ENCODE measurements at regions not wholly inside any gene's neighbourhood (a gene's known extent, or its start where the extent isn't known, plus 50 kb on each side); places are given as distances from the start of the nearest gene placed in this dataset.

GRCh38 chr13:97106323-97106722, 112.0 kb upstream of the OXGR1 start:
- TF ChIP-seq TFCP2L1 (CRISPR knock-in tag; IDR thresholded peaks at IDR 0.05) (no peak), KDM1A (IDR thresholded peaks at IDR 0.05; ENCODE audit: low read depth) (no peak), EP300 (IDR thresholded peaks at IDR 0.05) (no peak), RFX5 (IDR thresholded peaks at IDR 0.05) (no peak), SREBF2 (IDR thresholded peaks at IDR 0.05) (no peak), USF2 (IDR thresholded peaks at IDR 0.05) (no peak), MYC (IDR thresholded peaks at IDR 0.05; ENCODE audit: borderline replicate concordance, low read length) (no peak), POLR2A (IDR thresholded peaks at IDR 0.05; ENCODE audit: low read length) (no peak), MAFK (IDR thresholded peaks at IDR 0.05; ENCODE audit: partially characterized antibody) (no peak)
- TF ChIP-seq, protein P1, sequence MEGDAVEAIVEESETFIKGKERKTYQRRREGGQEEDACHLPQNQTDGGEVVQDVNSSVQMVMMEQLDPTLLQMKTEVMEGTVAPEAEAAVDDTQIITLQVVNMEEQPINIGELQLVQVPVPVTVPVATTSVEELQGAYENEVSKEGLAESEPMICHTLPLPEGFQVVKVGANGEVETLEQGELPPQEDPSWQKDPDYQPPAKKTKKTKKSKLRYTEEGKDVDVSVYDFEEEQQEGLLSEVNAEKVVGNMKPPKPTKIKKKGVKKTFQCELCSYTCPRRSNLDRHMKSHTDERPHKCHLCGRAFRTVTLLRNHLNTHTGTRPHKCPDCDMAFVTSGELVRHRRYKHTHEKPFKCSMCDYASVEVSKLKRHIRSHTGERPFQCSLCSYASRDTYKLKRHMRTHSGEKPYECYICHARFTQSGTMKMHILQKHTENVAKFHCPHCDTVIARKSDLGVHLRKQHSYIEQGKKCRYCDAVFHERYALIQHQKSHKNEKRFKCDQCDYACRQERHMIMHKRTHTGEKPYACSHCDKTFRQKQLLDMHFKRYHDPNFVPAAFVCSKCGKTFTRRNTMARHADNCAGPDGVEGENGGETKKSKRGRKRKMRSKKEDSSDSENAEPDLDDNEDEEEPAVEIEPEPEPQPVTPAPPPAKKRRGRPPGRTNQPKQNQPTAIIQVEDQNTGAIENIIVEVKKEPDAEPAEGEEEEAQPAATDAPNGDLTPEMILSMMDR (IDR thresholded peaks at IDR 0.05) = no peak
- TF ChIP-seq, protein P2, sequence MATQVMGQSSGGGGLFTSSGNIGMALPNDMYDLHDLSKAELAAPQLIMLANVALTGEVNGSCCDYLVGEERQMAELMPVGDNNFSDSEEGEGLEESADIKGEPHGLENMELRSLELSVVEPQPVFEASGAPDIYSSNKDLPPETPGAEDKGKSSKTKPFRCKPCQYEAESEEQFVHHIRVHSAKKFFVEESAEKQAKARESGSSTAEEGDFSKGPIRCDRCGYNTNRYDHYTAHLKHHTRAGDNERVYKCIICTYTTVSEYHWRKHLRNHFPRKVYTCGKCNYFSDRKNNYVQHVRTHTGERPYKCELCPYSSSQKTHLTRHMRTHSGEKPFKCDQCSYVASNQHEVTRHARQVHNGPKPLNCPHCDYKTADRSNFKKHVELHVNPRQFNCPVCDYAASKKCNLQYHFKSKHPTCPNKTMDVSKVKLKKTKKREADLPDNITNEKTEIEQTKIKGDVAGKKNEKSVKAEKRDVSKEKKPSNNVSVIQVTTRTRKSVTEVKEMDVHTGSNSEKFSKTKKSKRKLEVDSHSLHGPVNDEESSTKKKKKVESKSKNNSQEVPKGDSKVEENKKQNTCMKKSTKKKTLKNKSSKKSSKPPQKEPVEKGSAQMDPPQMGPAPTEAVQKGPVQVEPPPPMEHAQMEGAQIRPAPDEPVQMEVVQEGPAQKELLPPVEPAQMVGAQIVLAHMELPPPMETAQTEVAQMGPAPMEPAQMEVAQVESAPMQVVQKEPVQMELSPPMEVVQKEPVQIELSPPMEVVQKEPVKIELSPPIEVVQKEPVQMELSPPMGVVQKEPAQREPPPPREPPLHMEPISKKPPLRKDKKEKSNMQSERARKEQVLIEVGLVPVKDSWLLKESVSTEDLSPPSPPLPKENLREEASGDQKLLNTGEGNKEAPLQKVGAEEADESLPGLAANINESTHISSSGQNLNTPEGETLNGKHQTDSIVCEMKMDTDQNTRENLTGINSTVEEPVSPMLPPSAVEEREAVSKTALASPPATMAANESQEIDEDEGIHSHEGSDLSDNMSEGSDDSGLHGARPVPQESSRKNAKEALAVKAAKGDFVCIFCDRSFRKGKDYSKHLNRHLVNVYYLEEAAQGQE (IDR thresholded peaks at IDR 0.05) = no peak

Data from A549 (cell line).